GM12865 (cell line): ENCODE measurements at regions not wholly inside any gene's neighbourhood (a gene's known extent, or its start where the extent isn't known, plus 50 kb on each side); places are given as distances from the start of the nearest gene placed in this dataset.
"Not testable (repeated sequence)": the region's sequence is repeated elsewhere in the genome, so short reads cannot be mapped to it uniquely, and the experiment has no call there.

Experiments
- DNase-seq: peaks from one replicate; pipeline ENCODE4 v3.0.0; 2010; ENCODE audit warnings: low read depth
- H3K4me3 ChIP-seq: 2 replicates; pipeline ENCODE4 v1.5.1; 2011; ENCODE audit warnings: mild to moderate bottlenecking, low read depth, low read length, control low read depth
- CTCF ChIP-seq: IDR thresholded peaks from 2 replicates; pipeline ENCODE4 v1.5.1; 2011; ENCODE audit warnings: low read length, control low read depth, low read depth, inconsistent platforms; ENCODE audit not compliant: insufficient read depth; ENCODE audit errors: missing control alignments

DNA sequence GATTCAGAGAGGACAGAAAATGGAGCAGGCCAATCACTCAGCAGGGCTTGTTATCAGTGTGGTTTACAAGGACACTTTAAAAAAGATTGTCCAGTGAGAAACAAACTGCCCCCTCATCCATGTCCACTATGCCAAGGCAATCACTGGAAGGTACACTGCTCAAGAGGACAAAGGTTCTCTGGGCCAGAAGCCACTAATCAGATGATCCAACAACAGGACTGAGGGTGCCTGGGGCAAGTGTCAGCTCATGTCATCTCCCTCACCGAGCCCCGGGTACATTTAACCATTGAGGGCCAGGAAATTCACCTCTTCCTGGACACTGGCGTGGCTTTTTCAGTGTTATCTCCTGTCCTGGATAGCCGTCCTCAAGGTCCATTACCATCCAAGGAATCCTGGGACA lies 513.7 kb upstream of the EPHA6 start:
- H3K4me3 ChIP-seq = no peak overlapping the region
- DNase-seq = no peak
- no peak for TF ChIP-seq CTCF

GRCh38 chr3:96319166-96319565 lies 495.2 kb upstream of the EPHA6 start:
- DNase-seq = no peak
- TF ChIP-seq CTCF = no peak
- H3K4me3 ChIP-seq = no peak overlapping the region

- no peak for TF ChIP-seq CTCF
- DNase-seq = no peak
- H3K4me3 ChIP-seq = no peak overlapping the region
These were observed 490.3 kb upstream of the EPHA6 start for GRCh38 chr3:96324087-96324486.

- no peak for TF ChIP-seq CTCF
- no peak overlapping the region for H3K4me3 ChIP-seq
- no peak for DNase-seq
These were observed 483.6 kb upstream of the EPHA6 start for GRCh38 chr3:96330795-96331194.

DNA sequence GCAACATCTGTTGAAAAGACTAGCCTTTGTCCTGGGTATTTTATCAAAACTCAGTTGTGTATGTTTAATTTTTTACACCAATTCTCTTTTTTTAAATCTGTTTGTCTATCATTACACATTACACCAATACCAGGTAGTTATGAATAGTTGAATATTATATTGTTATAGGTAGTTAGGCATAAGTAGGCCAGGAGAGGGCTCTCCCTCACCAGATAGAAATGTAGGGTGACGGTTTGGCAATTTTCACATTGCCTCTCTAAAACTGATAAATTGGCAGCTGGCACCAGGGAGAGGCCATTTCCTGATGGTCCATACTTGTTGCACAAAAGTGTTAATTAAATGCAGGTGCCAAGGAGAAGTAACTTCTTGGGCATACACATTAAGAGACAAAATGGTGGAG lies 483.1 kb upstream of the EPHA6 start:
- no peak for TF ChIP-seq CTCF
- peak; percentile 20 for DNase-seq
- H3K4me3 ChIP-seq = no peak overlapping the region

GRCh38 chr3:96334779-96335178 lies 479.6 kb upstream of the EPHA6 start:
- no peak for DNase-seq
- H3K4me3 ChIP-seq = no peak overlapping the region
- no peak for TF ChIP-seq CTCF

DNA sequence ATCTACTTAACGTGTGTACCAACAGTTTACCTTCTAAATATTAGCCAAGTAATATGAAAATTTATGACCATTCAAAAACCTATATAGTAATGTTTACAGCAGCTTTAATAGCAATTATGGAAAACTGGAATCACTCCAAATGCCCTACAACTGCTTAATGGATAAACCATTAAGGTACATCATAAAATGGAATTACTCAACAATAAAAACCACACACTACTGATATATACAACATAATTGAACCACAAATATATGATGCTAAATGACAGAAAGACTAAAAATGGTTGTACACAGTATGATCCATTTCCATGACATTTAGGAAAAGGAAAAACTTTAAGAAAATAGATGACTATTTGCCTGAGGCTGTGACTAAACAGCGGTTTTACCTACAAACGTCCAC lies 467.1 kb upstream of the EPHA6 start:
- no peak for TF ChIP-seq CTCF
- H3K4me3 ChIP-seq = no peak overlapping the region
- DNase-seq = no peak

- not testable (repeated sequence) for H3K4me3 ChIP-seq, DNase-seq
These were observed 462.8 kb upstream of the EPHA6 start for GRCh38 chr3:96351598-96351997.
